GM18861 (cell line): ENCODE measurements at regions not wholly inside any gene's neighbourhood (a gene's known extent, or its start where the extent isn't known, plus 50 kb on each side); places are given as distances from the start of the nearest gene placed in this dataset.
"Not testable (repeated sequence)": the region's sequence is repeated elsewhere in the genome, so short reads cannot be mapped to it uniquely, and the experiment has no call there.

ENCODE experiments used
- ATAC-seq: cut with Tn5 transposase; IDR thresholded peaks from one replicate; pipeline ENCODE4 v1.9.1; 2021; ENCODE audit not compliant: unreplicated experiment

DNA sequence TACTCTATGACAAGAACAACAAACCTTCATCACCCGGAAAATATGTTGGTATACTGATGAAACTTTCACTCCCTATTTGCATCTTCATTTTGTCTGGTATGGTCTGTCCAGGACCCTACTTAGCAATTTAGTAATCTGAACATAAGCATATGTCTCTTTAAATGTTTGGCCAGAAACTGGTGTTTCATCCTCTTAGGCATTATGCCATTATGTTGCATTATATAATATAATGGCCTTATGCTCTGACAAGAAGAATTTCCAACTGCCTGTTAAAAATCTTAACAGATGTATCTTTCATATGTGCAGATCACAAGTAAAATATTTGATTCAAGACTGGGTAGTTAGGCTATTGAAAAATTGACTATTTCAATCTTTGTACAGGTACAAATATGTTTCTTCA, 610.6 kb upstream of the PRR20A start:
- no peak for ATAC-seq

DNA sequence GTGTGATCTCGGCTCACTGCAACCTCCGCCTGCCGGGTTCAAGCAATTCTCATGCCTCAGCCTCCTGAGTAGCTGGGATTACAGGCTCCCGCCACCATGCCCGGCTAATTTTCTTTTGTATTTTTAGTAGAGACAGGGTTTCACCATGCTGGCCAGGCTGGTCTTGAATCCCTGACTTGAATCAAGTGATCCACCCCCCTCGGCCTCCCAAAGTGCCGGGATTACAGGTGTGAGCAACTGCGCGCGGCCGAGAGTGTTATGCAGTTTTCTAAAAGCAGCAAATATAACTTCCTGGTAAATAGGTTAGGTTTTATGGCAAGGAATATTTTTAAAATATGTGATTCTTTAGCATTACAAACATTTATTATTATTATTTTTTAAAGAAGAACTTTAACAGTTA, 592.8 kb upstream of the PRR20A start:
- not testable (repeated sequence) for ATAC-seq

DNA sequence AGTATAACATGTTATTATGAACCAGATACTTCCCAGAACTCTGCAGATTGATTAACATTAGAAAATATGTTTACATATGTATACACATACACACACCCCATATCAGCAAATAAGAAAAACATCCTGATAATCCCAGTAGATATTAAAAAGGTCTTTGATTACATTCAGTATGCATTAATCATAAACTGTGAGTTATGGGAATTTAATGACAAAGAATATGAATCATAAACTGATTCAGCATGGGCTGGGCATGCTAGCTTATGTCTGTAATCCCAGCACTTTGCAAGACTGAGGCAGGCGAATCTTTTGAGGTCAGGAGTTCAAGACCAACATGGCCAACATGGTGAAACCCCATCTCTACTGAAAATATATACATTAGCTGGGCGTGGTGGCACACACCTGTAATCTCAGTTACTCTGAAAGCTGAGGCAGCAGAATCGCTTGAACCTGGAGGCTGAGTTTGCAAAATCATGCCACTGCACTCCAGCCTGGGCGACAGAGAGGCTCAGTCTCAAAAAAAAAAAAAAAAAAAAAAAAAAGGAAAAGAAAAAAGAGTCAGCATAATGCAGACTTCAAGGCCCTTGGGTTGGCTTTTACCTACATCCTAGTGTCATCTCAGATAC, 581.9 kb upstream of the PRR20A start:
- no peak for ATAC-seq

DNA sequence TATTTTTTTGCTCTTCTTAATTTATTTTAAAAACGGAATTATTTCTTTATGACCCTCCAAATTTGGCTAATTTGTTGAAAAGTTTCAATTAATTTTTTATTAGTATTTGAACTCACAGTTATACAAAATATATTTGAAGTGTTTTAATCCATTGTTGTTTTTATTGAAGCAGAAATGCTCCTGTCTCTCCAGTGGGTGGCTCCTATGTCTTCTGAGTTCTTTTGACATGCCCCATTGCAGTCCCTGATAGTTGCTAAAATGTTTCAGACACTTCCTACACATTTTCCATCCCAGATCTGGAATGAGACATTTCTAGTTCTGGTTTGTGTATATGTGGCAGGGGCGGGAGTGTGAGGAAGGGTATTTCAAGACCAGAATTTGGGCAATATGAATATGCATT, 579.4 kb upstream of the PRR20A start:
- ATAC-seq, result no peak

DNA sequence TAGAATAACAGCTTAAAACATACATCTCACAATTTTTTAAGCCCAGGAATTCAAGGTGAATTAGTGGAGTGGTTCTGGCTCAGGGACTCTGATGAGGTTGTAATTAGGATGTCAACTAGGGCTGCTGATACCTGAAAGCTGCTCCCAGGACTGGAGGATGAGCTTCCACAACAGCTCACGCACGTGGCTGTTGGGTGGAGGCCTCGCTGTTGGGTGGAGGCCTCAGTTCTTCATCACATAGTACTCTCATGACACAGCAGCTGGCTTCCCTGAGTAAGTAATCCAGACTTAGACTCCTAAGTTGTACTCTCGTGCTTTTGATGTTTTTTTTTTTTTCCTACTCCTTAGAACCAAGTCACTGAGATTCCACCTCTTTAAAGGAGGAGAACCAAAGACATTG, 577.1 kb upstream of the PRR20A start:
- no peak for ATAC-seq

DNA sequence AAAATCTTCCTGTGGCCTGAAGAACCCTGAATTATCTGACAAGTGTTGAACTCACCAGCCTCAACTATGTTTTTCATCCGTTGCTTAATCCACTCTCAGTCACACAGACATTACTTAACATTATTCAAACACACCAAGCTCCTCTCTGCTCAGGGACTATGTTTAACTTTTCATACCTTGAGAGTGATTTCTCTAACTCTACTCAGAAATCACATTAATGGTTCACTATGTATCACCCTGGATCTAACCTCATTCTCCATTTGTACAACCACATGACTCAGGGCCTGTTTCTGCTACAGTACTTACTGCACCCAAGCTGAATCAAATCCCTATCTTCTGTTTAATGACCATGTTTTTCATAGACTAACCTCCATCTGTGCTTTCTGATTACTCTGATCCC, 553.7 kb upstream of the PRR20A start:
- ATAC-seq, result no peak

DNA sequence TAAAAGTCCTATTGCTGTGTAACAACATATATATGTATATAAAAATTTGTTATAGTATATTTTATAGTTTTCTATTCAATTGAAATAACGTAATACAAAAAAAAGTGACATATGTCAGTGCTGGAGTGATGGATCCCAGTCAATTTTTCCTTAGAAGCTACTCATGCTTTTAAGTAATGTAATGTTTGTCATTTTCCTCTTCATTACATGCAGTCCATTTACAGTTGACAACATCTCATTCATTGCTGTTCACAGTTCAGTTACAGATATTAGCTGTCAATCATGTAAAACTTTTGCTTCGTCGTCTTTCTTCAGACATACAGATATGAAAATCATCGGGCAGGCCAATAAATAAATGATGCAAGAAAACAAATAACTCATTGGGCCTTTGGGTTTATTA, 525.1 kb upstream of the PRR20A start:
- ATAC-seq, result no peak

DNA sequence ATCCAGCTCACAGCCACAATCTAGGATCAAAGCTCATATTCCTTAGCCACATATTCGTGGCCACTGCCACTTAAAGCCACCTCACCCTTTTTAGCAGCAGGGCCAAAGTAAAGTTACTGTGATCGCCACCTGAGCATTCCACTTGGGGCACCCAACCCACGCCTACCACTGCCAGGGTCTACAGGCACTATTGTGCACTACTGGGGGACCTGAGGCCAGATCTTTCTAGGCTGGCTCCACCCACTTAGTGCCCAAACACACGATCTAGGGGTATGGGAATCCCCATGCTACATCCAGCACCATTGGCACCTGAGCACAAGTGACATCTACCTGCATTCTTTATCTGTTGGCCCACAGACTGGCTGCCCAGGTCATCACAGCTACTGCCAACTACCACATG, 517.9 kb upstream of the PRR20A start:
- ATAC-seq, result no peak

DNA sequence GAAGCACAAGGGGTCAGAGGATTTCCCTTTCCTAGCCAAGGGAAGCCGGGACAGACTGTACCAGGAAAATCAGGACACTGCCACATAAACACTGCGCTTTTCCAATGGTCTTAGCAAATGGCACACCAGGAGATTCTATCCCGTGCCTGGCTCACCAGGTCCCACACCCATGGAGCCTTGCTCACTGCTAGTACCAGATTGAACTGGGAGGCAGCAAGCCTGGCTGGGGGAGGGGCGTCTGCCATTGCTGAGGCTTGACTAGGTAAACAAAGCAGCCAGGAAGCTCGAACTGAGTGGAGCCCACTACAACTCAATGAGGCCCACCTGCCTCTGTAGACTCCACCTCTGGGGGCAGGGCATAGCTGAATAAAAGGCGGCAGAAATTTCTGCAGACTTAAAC, 511.8 kb upstream of the PRR20A start:
- ATAC-seq, result not testable (repeated sequence)

DNA sequence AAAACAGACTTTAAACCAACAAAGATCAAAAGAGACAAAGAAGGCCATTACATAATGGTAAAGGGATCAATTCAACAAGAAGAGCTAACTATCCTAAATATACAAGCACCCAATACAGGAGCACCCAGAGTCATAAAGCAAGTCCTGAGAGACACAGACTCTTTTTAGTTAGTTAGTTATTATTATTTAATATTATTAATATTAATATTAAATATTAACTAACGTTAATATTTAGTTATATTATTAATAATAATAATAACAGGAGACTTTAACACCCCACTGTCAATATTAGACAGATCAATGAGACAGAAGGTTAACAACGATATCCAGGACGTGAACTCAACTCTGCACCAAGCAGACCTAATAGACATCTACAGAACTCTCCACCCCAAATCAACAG, 509.7 kb upstream of the PRR20A start:
- ATAC-seq, result not testable (repeated sequence)

DNA sequence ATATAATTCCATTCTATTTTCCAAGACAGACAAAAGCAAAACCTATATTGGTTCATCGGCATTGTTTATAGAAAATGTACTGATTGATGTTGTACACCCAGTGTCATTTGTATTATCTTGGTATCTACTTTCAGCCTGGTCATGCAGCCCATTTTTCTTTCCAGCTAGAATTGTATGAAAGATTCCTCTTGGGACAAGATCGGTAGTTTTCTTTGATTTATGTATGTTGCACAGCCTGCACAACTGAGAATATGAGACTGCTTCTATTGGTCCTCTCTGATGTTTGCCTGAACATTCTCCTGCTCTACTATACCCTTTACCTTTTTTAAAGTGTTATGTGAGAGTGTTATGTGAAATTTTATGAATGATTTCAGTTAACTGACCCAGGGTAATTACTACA, 487.7 kb upstream of the PRR20A start:
- ATAC-seq, result no peak

DNA sequence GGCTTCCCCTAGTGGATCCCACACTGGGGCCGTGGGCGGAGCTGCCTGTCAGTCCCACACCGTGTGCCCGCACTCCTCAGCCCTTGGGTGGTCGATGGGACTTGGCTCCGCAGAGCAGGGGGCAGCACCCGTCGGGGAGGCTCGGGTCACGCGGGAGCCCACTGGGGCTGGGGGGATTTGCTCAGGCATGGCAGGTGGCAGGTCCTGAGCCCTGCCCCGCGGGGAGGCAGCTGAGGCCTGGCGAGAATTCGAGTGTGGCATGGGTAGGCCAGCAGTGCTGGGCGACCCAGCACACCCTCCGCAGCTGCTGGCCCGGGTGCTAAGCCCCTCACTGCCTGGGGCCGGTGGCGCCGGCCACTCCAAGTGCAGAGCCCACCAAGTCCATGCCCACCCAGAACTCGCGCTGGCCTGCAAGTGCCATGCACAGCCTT, 481.7 kb upstream of the PRR20A start:
- ATAC-seq, result no peak

DNA sequence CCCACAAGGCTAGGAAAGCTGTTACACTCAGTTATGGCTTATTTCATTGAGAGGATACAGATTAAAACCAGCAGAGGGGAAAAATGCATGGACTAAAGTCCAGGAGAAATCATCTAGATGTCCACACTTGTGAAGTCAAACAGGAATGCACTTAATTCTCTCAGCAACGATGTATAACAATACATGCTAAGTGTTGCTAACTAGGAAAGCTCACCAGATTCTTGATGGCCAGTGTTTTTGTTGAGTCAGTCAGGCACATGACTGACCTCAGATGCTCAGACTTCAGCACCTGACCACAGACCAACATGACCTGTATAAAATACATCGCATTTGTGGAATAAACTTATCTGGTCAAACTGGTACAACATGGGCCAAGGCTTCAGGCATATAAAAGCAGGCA, 470.2 kb upstream of the PRR20A start:
- no peak for ATAC-seq

DNA sequence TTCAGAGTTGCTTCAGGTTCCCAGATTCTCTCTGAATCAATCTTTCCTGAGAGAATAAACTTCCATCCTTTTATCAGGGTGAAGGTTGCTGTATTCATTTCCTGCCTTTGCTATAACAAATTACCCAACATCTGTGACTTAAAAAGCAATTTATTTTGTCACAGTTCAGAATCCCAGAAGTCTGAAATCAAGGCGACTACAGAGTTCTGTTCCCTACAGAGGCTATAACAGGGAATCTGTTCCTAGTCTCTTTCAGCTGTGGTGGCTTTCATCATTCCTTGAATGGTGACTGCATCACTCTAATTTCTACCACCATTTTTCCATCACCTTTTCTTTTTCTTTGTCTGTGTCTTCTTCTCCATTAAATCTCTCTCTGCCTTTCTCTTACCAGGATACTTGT, 459.3 kb upstream of the PRR20A start:
- no peak for ATAC-seq

DNA sequence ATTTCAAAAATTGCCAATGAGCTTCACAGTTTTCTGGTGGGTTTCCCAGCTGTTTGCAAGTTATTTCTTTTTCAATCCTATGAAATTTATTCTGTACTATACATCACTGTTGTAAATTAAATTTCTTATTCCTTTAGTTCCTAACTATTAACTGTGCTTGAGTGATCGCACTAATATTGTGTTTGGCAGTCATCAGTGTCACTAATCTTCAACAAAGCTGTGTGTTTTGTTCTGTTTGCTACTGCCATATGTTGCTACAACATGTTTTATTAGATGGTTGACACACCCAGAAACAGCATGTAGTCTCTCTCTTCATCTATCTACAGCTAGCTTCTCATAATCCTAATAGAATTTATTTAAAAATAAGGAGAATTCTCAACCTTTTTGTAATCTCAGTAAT, 453.6 kb upstream of the PRR20A start:
- no peak for ATAC-seq

DNA sequence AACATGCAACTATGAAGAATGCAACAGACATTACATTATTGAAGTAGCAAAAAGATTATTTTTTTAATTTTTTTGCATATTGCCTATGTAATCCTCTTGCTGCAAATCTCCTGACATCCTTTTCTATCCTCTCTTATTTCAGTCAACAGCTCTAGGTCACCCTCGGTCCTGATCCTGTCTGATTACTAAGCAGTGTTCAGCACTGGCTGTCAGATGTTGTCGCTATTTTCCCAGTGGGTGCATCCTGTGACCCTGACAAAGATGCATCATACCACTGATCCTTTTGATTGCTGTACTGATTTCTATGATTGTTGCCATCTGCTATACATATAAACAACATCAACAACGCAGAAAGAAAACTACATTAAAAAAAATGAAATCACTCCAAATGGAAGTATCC, 443.7 kb upstream of the PRR20A start:
- no peak for ATAC-seq

DNA sequence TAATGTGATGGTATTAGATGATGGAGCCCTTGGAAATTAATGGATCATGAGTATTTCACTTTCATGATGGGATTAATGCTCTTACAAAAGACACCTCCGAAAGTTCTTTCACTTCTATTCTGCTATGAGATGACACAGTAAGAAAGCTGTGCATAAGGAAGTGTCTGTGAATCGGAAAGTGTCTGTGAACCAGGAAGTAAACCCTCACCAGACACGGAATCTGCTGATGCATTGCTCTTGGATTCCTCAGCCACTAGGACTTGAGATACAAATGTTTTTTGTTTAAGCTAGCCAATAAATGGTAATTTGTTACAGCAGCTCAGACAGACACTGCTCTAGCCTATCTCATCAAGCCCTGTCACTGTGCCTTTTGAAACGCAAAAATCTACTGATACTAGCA, 440.4 kb upstream of the PRR20A start:
- no peak for ATAC-seq

DNA sequence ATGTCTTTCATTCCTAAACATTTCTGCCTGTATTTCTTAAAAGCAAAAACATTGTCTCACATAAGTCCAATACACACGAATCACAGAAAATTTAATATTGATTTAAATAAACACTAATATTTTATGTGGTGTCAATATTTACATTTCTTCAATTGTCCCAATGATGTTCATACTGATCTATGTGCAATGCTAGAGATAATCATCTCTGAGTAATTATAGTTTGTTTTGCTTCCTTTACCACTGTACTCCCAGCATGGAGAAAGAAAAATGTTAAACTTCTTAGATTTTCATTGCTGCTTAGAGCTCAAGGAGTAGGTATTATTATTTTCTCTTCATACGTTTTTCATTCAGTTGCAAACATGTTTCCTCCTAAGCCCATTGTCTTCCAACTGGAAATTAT, 434.2 kb upstream of the PRR20A start:
- no peak for ATAC-seq

DNA sequence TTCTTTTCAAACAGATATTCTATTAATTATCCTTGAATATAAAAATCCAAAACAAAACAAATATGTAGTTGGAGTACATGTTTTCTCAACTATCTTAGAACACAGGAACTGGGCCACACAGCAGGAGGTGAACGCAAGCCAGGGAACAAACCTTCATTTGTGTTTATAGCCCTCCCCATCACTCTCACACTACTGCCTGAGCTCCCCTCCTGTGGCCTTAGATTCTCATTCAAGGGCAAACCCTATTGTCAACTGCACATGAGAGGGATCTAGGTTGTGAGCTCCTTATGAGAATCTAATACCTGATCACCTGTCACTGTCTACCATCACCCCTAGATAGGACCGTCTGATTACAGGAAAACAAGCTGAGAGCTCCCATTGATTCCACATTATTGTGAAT, 427.1 kb upstream of the PRR20A start:
- no peak for ATAC-seq

DNA sequence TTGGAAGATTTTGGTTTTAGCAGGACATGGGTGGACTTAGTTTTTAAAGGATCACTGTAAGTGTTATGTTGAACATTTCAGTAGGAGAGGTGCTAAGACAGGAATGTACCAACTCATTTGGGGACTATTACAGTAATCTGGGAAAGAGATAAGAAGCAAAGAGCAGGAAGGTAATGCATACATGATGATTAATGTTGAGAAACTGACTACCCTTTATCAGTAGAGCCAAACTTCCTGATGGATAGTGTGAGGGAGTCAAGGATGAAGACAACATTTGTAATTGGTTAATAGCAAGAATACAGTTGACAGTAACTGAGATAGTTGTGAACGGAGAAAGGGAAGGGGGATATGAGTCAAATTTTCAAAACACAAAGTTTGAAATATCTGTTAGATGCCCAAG, 421.9 kb upstream of the PRR20A start:
- no peak for ATAC-seq

DNA sequence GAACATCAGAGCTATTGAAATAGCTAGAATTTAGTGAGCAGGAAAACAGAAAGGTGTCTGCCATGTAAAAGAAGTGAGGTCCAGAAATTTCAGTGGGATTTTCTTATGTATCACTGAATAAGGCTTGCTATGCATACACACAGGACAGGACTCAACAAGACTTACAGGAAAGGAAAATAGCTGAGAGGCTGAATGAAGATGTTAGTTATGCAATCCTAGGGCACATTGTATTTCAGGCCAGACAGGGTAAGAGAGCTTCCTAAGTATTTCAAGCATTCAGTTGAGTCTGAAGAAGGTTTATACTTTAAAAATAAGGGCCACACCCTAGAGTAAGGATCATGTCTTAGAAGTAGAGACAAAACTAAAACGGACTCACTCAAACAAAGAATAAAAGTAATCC, 419.9 kb upstream of the PRR20A start:
- no peak for ATAC-seq

DNA sequence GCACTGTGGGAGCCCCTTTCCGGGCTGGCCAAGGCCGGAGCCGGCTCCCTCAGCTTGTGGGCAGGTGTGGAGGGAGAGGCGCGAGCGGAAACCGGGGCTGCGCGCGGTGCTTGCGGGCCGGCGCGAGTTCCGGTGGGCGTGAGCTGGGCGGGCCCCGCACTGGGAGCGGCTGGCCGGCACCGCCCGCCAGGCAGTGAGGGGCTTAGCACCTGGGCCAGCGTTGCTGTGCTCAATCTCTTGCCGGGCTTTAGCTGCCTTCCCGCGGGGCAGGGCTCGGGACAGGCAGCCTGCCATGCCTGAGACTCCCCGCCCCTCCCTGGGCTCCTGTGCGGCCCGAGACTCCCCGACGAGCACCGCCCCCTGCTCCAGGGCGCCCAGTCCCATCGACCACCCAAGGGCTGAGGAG, 405.2 kb upstream of the PRR20A start:
- no peak for ATAC-seq

DNA sequence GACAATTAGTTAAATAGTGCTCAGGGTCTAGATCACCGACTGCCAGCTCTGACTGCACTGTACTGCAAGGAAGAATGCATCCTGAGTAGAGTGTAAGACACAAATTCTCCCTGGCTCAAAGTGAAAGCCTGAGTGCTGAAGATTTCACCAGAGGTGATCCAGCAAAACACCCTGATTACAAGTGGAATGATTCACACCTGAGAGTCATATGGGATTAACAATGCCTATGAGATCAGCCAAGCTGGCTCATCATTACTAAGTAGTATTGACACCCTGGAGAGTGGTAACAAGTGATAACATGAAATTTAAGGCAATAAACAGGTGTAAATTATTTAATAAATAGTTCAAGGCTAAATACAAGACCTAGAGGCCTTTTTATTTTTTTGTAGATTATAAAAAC, 403.8 kb upstream of the PRR20A start:
- no peak for ATAC-seq

DNA sequence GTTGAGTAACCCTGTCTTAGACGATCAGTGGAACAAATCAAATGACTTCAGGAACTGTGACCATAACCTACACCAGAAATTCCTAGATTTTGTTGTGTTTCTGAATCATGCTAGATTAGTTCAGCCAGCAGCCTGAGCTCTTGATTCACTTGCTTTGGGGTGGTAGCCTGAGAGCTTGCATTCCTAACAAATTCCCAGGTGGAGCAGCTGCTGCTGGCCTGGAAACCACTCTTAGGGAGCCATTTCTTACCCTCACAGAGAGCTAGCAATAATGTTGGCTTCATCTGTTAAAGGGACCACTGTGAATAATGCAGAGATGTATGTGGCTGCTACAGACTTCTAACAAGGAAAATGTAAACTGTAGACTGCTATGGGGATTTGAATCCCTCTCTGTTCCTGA, 388.1 kb upstream of the PRR20A start:
- ATAC-seq, result no peak
